HUES48 (cell line): ENCODE measurements at regions not wholly inside any gene's neighbourhood (a gene's known extent, or its start where the extent isn't known, plus 50 kb on each side); places are given as distances from the start of the nearest gene placed in this dataset.

Experiments used
- H3K27ac ChIP-seq: one replicate; pipeline ENCODE4 v1.7.0; 2013; ENCODE audit warnings: low read depth, low read length, inconsistent platforms
- H3K27me3 ChIP-seq: 2 replicates; pipeline ENCODE4 v1.6.1; 2013; ENCODE audit warnings: mild to moderate bottlenecking, low read length; ENCODE audit not compliant: control insufficient read depth, insufficient read depth
- H3K36me3 ChIP-seq: 2 replicates; pipeline ENCODE4 v1.6.1; 2013; ENCODE audit warnings: low read length; ENCODE audit not compliant: control insufficient read depth, insufficient read depth
- H3K4me1 ChIP-seq: 2 replicates; pipeline ENCODE4 v1.6.1; 2013; ENCODE audit warnings: mild to moderate bottlenecking, low read length; ENCODE audit not compliant: control insufficient read depth, insufficient read depth
- H3K4me3 ChIP-seq: 2 replicates; pipeline ENCODE4 v1.5.1; 2013; ENCODE audit warnings: mild to moderate bottlenecking, low read depth, low read length
- H3K9ac ChIP-seq: 2 replicates; pipeline ENCODE4 v1.6.1; 2013; ENCODE audit warnings: mild to moderate bottlenecking, low read depth, low read length, moderate library complexity
- H3K9me3 ChIP-seq: 2 replicates; pipeline ENCODE4 v1.6.1; 2013; ENCODE audit warnings: low read length; ENCODE audit not compliant: control insufficient read depth, insufficient read depth

DNA sequence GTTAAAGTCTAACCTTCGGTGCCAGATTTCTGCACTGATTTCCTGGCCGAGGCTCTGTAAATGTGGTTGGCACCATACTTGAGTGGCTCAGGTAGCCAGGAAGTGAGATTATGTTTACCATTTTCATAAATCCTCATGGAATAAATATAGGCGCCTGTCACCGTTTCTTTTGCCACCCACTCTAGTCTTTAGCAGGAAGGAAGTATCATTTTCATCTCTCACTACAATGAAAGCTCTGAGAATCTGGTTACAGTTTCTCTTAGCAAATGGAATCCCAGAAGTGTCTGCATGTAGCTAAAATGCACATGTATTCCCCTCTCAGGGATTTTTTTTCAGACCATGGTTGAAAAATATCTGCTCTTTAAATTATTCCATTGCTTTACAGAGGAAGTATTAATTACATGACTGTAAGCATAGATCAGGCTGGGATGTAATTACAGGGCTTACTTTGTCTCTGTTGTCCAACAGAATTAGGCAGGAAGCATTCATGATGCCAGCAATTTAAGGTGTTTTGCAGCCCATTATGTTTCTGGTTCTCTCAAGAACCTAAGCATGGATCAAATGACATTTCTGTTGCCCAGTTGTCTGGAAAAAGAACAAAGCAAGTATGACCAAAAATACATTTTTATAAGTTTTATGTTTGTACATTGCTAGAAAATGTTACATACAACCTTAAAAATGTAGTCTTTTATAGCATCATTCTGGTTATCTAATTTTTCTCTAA lies 221.7 kb upstream of the SPRY2 start:
- no peaks in the 10 kb centered on the region for H3K9me3 ChIP-seq
- H3K4me3 ChIP-seq = no peak overlapping the region
- H3K36me3 ChIP-seq = no peaks in the 10 kb centered on the region
- no peaks in the 10 kb centered on the region for H3K4me1 ChIP-seq
- H3K9ac ChIP-seq = no peak overlapping the region
- H3K27ac ChIP-seq = no peak overlapping the region
- H3K27me3 ChIP-seq = no peaks in the 10 kb centered on the region

DNA sequence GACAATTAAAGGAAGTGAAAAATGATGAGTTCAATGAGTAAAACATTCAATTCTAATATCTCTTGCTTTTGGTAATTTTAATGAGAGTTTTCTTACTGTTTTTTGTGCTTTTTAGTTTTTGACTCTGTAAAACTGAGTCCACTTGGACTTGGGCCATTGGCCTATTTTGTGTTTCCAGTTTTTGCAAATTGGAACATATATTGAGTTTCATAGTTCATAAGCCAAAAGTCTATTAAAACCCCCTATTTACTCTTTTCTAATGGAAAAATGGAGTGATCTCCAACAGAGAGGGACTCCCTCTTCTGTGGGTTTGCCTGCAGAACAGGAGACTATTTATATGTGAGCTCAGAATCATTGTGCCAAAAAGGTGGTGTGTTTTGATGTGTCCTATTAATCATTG lies 219.7 kb upstream of the SPRY2 start:
- no peaks in the 10 kb centered on the region for H3K9me3 ChIP-seq
- no peak overlapping the region for H3K27ac ChIP-seq
- no peak overlapping the region for H3K9ac ChIP-seq
- H3K36me3 ChIP-seq = no peaks in the 10 kb centered on the region
- H3K27me3 ChIP-seq = no peaks in the 10 kb centered on the region
- no peaks in the 10 kb centered on the region for H3K4me1 ChIP-seq
- H3K4me3 ChIP-seq = no peak overlapping the region

DNA sequence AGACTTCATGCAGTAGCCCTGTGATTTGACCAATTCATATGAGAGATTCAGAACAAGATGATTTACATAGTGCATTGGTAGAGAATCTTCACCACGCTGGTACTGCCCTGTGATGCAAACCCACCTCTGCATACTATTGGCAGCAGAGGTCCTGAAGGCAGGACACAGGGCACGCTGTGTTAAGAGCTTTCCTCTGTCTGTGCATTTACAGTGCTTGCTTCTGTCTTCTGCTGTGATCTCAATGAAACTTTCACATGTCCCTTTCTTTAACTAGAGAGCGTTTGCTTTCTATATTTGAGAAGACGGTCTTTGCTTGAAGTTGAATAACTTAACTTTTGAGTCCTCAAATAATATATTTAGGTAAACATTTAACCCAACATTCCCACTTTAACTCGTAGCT lies 219.0 kb upstream of the SPRY2 start:
- Histone ChIP-seq H3K4me3 (no peak overlapping the region), H3K27ac (no peak overlapping the region), H3K9ac (no peak overlapping the region)

DNA sequence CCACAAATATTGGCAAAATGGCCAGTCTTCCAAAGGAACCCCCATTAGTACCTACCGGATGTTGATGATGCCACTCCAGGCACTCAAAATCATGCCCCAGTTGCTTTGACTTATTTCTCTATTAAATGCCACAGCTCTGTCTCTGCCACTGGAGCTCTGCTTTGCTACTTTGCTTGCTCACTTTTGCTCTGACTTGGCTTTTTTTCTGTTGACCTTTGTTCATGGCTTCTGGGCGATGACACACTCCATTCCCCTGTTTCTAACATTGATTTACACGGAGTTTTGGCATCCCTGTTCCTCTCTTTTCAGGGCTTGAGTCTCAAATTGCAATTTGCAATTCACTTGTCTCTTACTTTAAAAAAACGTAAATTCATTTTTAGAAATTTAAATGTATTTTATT lies 217.1 kb upstream of the SPRY2 start:
- no peaks in the 10 kb centered on the region for H3K9me3 ChIP-seq
- H3K36me3 ChIP-seq = no peaks in the 10 kb centered on the region
- H3K27me3 ChIP-seq = no peaks in the 10 kb centered on the region
- no peak overlapping the region for H3K9ac ChIP-seq
- peaks cover under 1% of the 10 kb centered on the region; the same call in 1 of the 2 replicates for H3K4me1 ChIP-seq
- no peak overlapping the region for H3K27ac ChIP-seq
- H3K4me3 ChIP-seq = no peak overlapping the region

More for the DNA sequence above, 219.0 kb upstream of the SPRY2 start:
- no peaks in the 10 kb centered on the region for H3K27me3 ChIP-seq
- no peaks in the 10 kb centered on the region for H3K9me3 ChIP-seq
- no peaks in the 10 kb centered on the region for H3K36me3 ChIP-seq
- no peaks in the 10 kb centered on the region for H3K4me1 ChIP-seq

DNA sequence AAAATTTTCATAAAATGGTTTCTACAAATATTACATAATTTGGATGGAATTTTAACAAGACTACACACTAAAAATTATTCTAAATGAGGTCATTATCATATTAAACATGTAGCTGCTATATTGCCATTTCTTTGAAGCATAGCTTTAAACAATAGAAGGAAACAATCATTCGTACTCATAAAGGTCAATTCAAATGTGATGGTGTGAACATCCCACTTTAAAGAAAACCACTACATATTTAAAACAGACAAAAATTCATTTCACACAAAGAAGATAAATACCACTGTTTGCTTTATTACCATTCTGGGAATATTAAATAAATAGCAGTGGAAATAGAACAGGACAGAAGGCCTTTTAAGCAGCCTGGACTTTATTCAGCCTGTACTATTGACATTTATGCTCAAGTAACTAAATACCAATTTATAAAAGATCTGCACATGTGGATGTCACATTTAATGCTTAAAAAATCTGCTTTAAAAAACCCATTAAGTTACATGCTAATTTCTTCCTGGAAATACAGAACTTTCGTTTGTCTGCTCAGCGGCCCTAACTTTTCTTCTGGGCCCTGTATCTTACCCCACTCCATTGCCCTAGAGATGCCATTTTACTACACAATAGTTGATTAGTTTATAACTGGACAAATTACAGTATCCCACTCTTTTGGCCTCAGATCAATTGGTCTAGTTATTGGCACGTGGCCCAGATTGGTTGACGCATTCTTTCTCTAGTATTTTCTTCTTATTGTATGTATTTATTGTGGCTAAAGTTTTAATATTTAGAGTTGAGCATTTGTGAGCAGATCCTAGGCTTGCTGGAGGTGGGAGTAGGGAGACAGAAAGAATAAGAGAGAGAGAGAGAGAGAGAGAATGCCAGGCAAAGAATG lies 215.1 kb upstream of the SPRY2 start:
- H3K27me3 ChIP-seq = no peaks in the 10 kb centered on the region

DNA sequence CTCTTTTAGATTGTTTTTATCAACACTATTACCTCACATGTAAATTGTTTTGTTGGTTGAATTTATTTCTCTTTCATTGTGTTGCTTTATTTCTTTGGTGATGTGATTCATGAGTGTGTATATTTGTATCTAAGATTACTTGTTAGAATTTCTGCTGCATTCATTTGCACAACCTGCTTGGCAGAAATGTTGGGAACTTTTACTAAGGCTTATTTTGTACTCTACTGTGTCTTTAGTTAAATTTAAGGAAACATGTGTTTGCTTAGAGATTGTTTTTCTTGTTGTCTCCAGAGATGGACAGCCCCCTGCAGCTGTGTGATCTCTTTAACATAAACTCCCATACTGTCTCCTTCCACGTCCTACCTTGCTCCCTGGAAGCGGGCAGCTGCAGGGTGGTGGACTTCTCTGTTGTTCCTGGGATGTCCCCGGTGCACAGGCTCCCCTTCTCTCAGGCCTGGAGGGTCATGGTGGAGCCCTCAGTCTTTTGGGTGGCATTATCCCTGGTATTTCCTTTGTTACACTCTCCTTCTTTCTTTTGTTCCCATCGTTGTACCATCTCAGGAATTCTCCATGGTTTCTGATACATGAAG lies 212.0 kb upstream of the SPRY2 start:
- Histone ChIP-seq H3K9ac (no peak overlapping the region), H3K27me3 (no peaks in the 10 kb centered on the region), H3K27ac (no peak overlapping the region), H3K9me3 (no peaks in the 10 kb centered on the region), H3K36me3 (no peaks in the 10 kb centered on the region), H3K4me1 (peaks cover 13% of the 10 kb centered on the region), H3K4me3 (no peak overlapping the region)

More for the DNA sequence above, 215.1 kb upstream of the SPRY2 start:
- H3K27ac ChIP-seq = no peak overlapping the region
- no peak overlapping the region for H3K4me3 ChIP-seq
- H3K36me3 ChIP-seq = no peaks in the 10 kb centered on the region
- H3K9me3 ChIP-seq = no peaks in the 10 kb centered on the region
- H3K4me1 ChIP-seq = peaks cover 8% of the 10 kb centered on the region
- H3K9ac ChIP-seq = no peak overlapping the region

DNA sequence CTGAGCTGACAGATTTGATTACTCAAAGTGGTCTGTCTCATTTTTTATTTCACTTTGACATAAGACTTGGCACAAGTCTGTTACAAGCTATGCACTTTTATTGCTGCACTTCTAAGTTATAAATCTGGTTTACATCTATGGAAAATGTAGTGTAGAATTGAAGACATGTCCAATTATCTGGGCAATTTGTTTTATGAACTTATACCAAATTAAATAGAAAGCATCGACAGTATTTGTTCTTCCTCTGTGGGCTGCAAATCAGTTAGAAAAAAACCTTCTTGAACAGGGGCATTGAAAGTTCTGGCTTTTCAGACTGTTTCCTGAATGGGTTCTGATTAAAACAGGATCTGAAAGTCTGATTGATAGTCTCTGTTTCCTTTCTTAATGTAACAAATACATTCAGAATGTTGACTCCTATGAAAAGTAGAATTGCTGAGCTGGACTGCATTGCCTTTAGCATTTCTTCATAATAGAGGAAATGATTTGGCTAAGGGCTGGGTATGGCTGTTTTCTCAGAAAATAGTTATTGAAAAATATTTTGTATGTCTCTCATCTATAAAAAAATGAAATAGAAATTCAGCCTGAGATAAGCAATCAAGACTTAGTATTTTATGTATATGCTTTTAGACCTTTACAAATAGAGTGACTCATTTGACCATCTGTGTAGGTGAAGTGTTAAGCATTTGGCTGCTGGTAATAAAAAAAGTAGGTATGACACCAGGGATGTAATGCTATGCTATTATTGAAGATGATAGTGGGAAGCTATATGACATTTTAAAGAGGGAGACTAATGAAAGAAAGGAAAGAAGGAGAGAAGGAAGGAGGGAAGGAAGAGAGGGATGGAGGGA lies 210.9 kb upstream of the SPRY2 start:
- no peak overlapping the region for H3K9ac ChIP-seq
- peaks cover 13% of the 10 kb centered on the region for H3K4me1 ChIP-seq
- no peak overlapping the region for H3K4me3 ChIP-seq
- no peaks in the 10 kb centered on the region for H3K36me3 ChIP-seq
- H3K9me3 ChIP-seq = no peaks in the 10 kb centered on the region
- H3K27me3 ChIP-seq = no peaks in the 10 kb centered on the region
- no peak overlapping the region for H3K27ac ChIP-seq

DNA sequence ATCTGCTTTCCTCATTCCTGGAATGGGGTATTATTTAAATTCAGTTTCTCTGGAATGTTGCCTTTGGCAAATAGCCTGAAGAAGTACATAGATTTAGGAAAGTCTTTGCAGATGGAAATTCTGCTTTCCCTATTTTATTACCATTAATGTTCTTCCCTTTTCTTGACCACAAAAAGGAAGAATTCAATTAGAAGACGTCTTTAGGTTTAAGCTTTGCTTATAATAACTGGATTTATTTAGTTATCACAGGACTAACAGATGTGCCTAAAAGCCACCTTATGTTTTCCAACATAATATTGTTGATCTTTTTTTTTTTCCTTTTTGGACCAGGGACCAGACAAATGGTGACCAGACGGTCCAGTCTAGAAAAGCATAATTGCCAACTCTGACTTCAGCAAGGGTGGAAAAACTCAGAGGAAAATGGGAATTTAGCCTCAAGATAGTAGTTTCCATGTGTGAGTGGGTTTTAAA lies 210.1 kb upstream of the SPRY2 start:
- Histone ChIP-seq H3K27ac (no peak overlapping the region), H3K4me3 (no peak overlapping the region), H3K4me1 (peaks cover 13% of the 10 kb centered on the region), H3K9ac (no peak overlapping the region), H3K9me3 (no peaks in the 10 kb centered on the region), H3K36me3 (no peaks in the 10 kb centered on the region), H3K27me3 (no peaks in the 10 kb centered on the region)

DNA sequence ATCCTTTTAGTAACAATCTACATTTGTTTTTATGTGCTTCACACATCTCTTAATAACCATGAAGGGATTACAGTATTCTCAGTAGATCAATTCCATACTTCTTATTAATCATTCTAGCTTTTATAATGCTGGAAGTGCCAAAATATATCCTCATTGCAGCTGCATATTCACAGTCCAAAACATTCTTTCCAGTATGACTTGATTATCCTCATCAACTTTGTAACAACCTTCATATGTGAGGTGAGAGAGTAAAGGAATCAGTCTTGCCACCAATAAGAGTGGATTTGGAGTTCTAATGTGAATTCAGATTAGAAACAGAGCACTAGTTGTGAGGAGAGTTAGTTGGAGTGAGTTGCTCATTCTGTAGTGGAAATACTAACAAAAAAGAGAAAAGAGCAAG lies 208.0 kb upstream of the SPRY2 start:
- Histone ChIP-seq H3K36me3 (no peaks in the 10 kb centered on the region), H3K9me3 (no peaks in the 10 kb centered on the region), H3K27me3 (no peaks in the 10 kb centered on the region), H3K9ac (no peak overlapping the region), H3K27ac (no peak overlapping the region), H3K4me1 (peaks cover 13% of the 10 kb centered on the region), H3K4me3 (no peak overlapping the region)

DNA sequence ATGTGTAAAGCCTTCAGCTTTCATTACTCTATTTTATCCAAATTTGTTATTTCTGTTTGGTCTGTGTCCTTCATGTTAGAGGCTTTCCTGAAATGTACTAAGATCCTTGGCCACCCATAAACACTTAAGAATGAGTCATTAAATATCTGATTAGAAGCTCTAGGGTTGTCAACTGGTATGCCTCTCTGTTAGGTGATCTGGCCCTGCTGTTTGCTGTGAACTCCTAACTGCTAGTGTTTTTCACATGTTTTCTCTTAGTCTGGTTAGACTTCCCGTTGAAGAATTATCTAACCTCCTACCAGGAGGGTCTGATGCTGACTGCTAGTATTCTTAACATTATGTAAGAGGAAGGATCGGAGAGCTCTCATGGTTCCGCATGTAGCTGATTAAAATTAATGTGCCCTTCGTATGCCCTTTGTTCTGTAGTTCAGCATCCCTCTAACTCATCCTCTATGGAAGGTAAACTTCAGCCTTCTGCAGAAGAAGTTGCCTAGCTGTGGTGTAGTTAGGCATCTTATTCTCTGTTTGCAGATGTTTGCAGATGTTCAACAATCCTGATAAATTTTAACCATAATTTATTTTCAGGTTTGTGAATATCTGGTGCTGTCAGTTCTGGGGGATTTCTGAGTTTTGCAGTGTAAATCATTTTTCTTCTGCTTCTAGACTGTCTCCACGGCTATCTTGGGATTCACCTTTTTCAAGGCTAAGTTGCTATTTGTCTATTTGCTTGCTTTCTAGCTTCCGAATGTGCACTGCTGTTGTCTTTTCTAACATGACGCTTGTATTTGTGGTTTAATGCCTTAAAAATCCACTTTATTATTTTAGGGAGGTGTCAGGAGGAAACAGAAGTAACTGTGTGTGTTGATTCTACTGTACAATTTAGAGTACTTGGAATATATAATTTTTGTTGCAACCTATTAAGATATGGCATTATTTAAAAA lies 207.2 kb upstream of the SPRY2 start:
- Histone ChIP-seq H3K27me3 (no peaks in the 10 kb centered on the region), H3K9ac (no peak overlapping the region), H3K9me3 (no peaks in the 10 kb centered on the region), H3K36me3 (no peaks in the 10 kb centered on the region), H3K27ac (no peak overlapping the region), H3K4me1 (peaks cover 13% of the 10 kb centered on the region), H3K4me3 (no peak overlapping the region)
